Neural crest cell (in vitro differentiated cells): ENCODE measurements at regions not wholly inside any gene's neighbourhood (a gene's known extent, or its start where the extent isn't known, plus 50 kb on each side); places are given as distances from the start of the nearest gene placed in this dataset.

Experiments used
- DNase-seq: peaks from one replicate; pipeline ENCODE4 v3.0.0; 2021; ENCODE audit warnings: low read depth, mixed read lengths, low spot score
- H3K27ac Mint-ChIP-seq: one replicate; pipeline ENCODE4 v1.8.0; 2021; ENCODE audit warnings: mild to moderate bottlenecking, mixed read lengths; ENCODE audit not compliant: unreplicated experiment
- H3K27me3 Mint-ChIP-seq: 2 replicates; pipeline ENCODE4 v1.8.0; 2021; ENCODE audit warnings: low read depth, mild to moderate bottlenecking, mixed read lengths
- H3K36me3 Mint-ChIP-seq: 2 replicates; pipeline ENCODE4 v1.8.0; 2021; ENCODE audit warnings: low read depth, mild to moderate bottlenecking, mixed read lengths
- H3K4me1 Mint-ChIP-seq: 2 replicates; pipeline ENCODE4 v1.8.0; 2021; ENCODE audit warnings: mixed read lengths
- H3K4me3 Mint-ChIP-seq: one replicate; pipeline ENCODE4 v1.8.0; 2021; ENCODE audit warnings: mild to moderate bottlenecking, mixed read lengths
- H3K9me3 Mint-ChIP-seq: 2 replicates; pipeline ENCODE4 v1.8.0; 2021; ENCODE audit warnings: mixed read lengths
- TF ChIP-seq, protein P1 (sequence below): fragments of 200-600 bp; sonication (generic); conservative IDR thresholded peaks from 2 replicates; pipeline ENCODE4 v1.5.0; 2021; ENCODE audit warnings: antibody characterized with exemption, mild to moderate bottlenecking

DNA sequence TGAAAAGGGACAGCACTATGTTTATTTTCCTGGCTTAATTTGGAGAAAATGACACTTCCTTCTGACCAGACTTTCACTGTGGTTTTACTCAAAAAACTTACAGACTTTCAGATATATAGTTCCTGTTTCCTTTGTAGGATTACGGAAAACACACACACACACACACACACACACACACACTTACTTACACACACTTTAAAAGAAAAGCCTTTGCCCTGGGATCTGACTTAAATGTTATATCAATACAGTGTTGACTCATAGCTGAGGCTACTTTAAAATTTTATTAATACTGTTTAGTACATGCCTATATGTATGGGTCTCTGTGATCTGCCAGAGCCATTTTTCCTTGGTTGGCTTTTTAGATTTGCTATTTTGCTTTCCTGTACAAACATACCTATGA, 758.3 kb downstream of the DNAH5 start:
- TF ChIP-seq, protein P1, sequence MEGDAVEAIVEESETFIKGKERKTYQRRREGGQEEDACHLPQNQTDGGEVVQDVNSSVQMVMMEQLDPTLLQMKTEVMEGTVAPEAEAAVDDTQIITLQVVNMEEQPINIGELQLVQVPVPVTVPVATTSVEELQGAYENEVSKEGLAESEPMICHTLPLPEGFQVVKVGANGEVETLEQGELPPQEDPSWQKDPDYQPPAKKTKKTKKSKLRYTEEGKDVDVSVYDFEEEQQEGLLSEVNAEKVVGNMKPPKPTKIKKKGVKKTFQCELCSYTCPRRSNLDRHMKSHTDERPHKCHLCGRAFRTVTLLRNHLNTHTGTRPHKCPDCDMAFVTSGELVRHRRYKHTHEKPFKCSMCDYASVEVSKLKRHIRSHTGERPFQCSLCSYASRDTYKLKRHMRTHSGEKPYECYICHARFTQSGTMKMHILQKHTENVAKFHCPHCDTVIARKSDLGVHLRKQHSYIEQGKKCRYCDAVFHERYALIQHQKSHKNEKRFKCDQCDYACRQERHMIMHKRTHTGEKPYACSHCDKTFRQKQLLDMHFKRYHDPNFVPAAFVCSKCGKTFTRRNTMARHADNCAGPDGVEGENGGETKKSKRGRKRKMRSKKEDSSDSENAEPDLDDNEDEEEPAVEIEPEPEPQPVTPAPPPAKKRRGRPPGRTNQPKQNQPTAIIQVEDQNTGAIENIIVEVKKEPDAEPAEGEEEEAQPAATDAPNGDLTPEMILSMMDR = no peak
- H3K4me3 Mint-ChIP-seq = no peak overlapping the region
- DNase-seq = no peak
- H3K9me3 Mint-ChIP-seq = no peaks in the 10 kb centered on the region
- no peaks in the 10 kb centered on the region for H3K27me3 Mint-ChIP-seq
- no peaks in the 10 kb centered on the region for H3K36me3 Mint-ChIP-seq
- peaks cover 8% of the 10 kb centered on the region for H3K4me1 Mint-ChIP-seq
- H3K27ac Mint-ChIP-seq = no peak overlapping the region

DNA sequence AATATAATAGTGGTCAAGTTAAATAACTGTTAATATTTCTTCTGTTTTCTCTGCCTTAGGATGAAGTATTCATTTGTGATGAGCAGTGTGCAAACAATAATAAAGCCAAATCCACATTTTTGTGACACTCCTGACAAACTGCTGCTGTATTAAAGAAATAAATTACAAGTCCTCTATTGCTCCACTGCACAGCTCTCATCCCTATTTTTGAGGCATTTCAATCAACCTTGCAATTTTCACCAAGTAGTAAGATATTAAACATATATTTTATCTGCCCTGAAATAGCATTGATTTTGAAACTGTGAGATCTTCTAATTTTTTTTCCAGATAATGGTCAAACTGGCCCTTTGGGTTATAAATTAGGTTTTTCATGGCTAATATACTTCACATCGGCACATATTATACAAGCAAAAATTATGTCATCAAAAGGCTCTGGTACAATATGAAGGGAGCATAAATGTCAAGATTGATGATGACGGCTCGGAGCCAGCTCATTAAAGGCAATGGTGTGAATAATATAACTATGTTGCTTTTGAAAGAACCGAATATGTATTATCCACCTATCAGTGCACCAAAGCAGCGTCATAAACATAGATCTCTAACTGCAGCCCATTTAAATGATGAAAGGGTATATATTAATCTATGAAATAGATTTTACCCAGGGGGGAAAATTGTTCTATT, 764.9 kb downstream of the DNAH5 start:
- Mint-ChIP-seq H3K27me3 (no peaks in the 10 kb centered on the region), H3K36me3 (no peaks in the 10 kb centered on the region), H3K9me3 (no peaks in the 10 kb centered on the region), H3K27ac (no peak overlapping the region), H3K4me1 (no peaks in the 10 kb centered on the region), H3K4me3 (no peak overlapping the region)
- TF ChIP-seq, protein P1 = no peak
- no peak for DNase-seq

DNA sequence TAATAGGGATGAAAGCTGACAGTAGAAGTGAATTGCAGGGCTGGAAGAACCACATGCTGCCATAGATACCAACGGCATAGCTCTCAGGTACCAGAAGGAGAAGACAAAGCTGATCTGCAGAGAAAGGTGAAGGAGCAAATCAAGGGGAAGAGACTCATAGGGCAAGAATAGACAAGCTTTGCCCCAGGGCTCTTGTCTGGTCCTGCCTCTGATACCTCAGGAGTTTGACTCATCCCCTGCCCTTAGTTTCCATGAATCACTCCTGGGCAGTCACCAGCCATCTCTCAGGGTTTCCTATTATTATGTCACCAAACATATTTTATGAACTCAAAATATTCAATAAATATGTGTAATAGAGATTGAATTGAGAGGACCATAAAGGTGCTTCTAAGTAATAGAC, 800.9 kb downstream of the DNAH5 start:
- TF ChIP-seq, protein P1 = no peak
- Mint-ChIP-seq H3K4me1 (no peaks in the 10 kb centered on the region), H3K27ac (no peak overlapping the region), H3K36me3 (no peaks in the 10 kb centered on the region), H3K27me3 (no peaks in the 10 kb centered on the region), H3K4me3 (no peak overlapping the region), H3K9me3 (no peaks in the 10 kb centered on the region)
- DNase-seq = no peak

DNA sequence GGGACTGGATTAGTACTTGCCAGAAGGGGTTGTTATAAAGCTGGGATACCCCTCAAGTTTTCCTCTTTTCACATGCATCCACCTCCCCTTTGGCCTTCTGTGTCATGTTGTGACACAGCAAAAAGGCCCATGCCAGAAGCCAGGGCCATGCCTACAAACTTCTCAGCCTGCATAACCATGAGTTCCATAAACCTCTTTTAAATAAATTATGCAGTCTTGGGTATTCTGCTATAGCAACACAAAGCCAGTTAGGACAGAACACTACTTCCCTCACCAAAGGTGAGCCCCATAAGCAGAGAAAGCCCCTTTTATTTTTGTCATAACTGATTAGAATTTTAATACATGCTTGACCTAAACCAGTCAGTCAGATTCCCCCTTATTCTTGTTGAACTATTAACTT, 801.3 kb downstream of the DNAH5 start:
- H3K27me3 Mint-ChIP-seq = no peaks in the 10 kb centered on the region
- no peak overlapping the region for H3K4me3 Mint-ChIP-seq
- no peaks in the 10 kb centered on the region for H3K36me3 Mint-ChIP-seq
- no peak for DNase-seq
- H3K4me1 Mint-ChIP-seq = no peaks in the 10 kb centered on the region
- TF ChIP-seq, protein P1 = no peak
- H3K27ac Mint-ChIP-seq = no peak overlapping the region
- H3K9me3 Mint-ChIP-seq = no peaks in the 10 kb centered on the region

DNA sequence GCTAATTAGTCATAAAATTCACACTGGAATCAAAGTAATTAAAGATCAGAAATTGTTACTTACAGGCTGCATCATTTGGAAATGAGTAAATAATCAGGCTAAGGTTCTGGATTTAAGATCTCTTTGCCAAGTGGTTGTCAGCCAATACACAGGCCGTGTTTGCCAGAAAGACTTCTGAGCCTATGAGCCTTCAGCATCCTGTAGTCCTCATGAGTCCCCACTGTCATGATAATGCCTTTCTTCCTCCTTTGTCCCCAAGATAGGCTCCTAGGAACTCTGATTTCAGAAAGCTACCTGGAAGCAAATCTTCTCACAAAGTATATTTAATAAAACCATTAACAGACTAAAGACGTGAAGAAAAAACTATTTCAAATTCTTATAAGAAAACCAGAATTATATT, 810.5 kb downstream of the DNAH5 start:
- H3K4me3 Mint-ChIP-seq = no peak overlapping the region
- TF ChIP-seq, protein P1 = no peak
- no peaks in the 10 kb centered on the region for H3K4me1 Mint-ChIP-seq
- H3K27ac Mint-ChIP-seq = no peak overlapping the region
- no peak for DNase-seq
- H3K36me3 Mint-ChIP-seq = peaks cover 5% of the 10 kb centered on the region
- H3K9me3 Mint-ChIP-seq = peaks cover 8% of the 10 kb centered on the region
- H3K27me3 Mint-ChIP-seq = no peaks in the 10 kb centered on the region
